ENCODE measurements at regions not wholly inside any gene's neighbourhood (a gene's known extent, or its start where the extent isn't known, plus 50 kb on each side); places are given as distances from the start of the nearest gene placed in this dataset.

DNA sequence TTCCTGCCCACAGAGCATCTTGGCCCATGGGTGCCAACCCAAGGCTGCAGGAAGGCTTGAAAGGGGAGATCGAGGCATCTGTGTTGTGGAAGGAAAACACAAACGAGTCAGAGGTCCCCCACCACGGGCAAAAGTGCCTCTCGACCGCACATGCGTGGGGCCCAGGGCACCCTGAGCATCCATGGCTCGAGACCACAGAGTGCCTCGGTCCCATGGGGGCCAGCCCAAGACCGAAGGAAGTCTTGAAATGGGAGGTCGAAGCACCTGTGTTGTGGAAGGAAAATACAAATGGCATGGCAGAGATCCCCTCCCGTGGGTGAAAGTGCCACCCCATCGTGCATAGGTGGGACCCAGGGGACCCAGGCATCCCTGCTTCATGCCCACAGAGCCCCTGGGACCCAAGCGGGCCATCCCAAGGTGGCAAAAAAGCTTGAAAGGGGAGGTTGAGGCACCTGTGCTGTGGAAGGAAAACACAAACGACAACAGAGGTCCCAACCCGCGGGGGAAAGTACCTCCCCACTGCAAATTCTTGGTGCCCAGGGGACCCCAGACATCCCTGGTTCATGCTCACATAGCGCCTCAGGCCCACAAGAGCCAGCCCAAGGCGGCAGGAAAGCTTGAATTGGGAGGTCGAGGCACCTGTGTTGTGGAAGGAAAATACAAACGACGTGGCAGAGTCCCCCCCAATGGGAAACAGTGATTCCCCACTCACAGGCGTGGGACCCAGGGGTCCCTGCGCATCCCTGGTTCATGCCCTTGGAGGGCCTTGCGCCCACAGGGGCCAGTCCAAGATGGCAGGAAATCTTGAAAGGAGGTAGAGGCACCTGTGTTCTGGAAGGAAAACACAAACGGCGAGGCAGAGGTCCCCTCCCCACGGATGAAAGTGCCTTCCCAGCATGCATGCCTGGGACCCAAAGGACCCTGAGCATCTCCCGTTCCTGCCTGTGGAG is 373.0 kb downstream of the ALG10 start:
- 62 to 66% methylated on average over 28 of the region's 28 CpGs for WGBS, 2 donors
- peak in 1 of 2 donors; percentile 0 for DNase-seq
- intact Hi-C loops (cut with DNase I) = no loop called here
- Histone ChIP-seq H3K9me3 (no peaks in the 10 kb centered on the region), H3K4me3 (replicated peaks in 1 of 3) (no peak overlapping the region), H3K27me3 (no peaks in the 10 kb centered on the region), H3K27ac (no peak overlapping the region), H3K4me1 (no peaks in the 10 kb centered on the region), H3K36me3 (no peaks in the 10 kb centered on the region)
- TF ChIP-seq POLR2A (IDR thresholded peaks at IDR 0.05) (no peak), CTCF (IDR thresholded peaks at IDR 0.05) (no peak)

DNA sequence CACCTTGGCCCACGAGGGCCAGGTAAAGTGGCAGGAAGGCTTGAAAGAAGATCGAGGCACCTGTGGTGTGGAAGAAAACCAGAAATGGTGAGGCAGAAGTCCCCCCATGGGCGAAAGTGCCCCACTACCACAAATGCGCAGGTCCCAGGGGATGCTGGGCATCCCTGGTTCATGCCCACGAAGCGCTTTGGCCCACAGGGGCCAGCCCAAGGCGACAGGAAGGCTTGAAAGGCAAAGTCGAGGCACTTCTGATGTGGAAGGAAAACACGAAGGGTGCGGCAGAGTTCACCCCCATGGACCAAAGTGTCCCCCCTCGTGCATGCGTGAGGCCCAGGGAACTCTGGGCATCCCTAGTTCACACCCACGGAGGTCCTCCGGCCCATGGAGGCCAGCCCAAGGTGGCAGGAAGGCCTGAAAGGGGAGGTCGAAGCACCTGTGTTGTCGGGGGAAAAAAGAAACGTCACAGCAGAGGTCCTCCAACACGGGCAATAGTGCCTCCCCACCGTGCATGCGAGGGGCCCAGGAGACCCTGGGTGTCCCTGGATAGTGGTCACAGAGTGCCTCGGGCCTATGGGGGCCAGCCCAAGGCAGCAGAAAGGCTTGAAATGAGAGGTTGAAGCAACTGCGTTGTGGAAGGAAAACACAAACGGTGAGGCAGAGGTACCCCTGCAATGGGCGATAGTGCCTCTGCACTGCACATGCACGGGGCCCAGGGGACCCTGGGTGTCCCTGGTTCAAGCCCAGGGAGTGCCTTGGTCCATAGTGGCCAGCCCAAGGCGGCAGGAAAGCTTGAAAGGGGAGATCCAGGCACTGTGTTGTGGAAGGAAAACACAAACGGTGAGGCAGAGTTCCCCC is 373.9 kb downstream of the ALG10 start:
- H3K4me1 ChIP-seq = no peaks in the 10 kb centered on the region
- no peak overlapping the region for H3K27ac ChIP-seq
- no peaks in the 10 kb centered on the region for H3K9me3 ChIP-seq
- intact Hi-C loops (cut with DNase I) = no loop called here
- H3K36me3 ChIP-seq = no peaks in the 10 kb centered on the region
- TF ChIP-seq CTCF (IDR thresholded peaks at IDR 0.05) (no peak), POLR2A (IDR thresholded peaks at IDR 0.05) (no peak)
- H3K4me3 ChIP-seq (replicated peaks in 1 of 3) = no peak overlapping the region
- WGBS, 2 donors = 50 to 63% methylated on average over 27 of the region's 27 CpGs
- H3K27me3 ChIP-seq = no peaks in the 10 kb centered on the region
- DNase-seq = no peak

DNA sequence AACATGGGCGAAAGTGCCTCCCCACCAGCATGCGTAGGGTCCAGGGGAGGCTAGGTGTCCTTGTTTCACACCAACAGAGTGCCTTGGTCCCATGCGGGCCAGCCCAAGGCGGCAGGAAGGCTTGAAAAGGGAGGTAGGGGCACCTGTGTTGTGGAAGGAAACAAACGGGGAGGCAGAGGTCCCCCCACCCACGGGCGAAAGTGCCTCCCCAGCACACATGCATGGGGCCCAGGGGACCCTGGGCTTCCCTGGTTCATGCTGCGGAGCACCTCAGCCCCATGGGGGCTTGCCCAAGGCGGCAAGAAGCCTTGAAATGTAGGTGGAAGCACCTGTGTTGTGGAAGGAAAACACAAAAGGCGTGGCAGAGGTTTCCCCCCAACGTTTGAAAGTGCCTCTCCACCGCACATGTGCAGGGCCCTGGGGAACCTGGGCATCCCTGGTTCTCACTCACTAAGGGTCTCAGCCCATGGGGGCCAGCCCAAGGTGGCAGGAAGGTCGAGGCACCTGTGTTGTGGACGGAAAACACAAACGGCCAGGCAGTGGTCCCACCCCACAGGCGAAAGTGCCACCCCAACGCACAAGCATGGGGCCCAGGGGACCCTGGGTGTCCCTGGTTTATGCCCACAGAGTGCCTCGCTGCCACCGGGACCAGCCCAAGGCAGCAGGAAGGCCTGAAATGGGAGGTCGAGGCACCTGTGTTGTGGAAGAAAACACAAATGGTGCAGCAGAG is 374.7 kb downstream of the ALG10 start:
- no peak for TF ChIP-seq CTCF (IDR thresholded peaks at IDR 0.05)
- no peak for TF ChIP-seq POLR2A (IDR thresholded peaks at IDR 0.05)
- intact Hi-C loops (cut with DNase I) = no loop called here
- no peaks in the 10 kb centered on the region for H3K4me1 ChIP-seq

GRCh38 chr12:34397591-34398365 is 375.5 kb downstream of the ALG10 start:
- WGBS, 2 donors = 65 to 74% methylated on average over 22 of the region's 22 CpGs
- Histone ChIP-seq H3K4me1 (no peaks in the 10 kb centered on the region), H3K4me3 (replicated peaks in 1 of 3) (no peak overlapping the region), H3K36me3 (no peaks in the 10 kb centered on the region), H3K27ac (no peak overlapping the region), H3K27me3 (no peaks in the 10 kb centered on the region), H3K9me3 (no peaks in the 10 kb centered on the region)
- DNase-seq = peak in 1 of 2 donors; percentile 1
- TF ChIP-seq CTCF (IDR thresholded peaks at IDR 0.05) = no peak
- intact Hi-C loops (cut with DNase I) = no loop called here

More for the DNA sequence above, 374.7 kb downstream of the ALG10 start:
- Histone ChIP-seq H3K9me3 (no peaks in the 10 kb centered on the region), H3K27ac (no peak overlapping the region), H3K4me3 (replicated peaks in 1 of 3) (no peak overlapping the region), H3K36me3 (no peaks in the 10 kb centered on the region), H3K27me3 (no peaks in the 10 kb centered on the region)
- DNase-seq = no peak
- 56 to 72% methylated on average over 11 to 15 of the region's 20 CpGs for WGBS, 2 donors

All from thyroid gland (tissue), 4 donors.